SH-SY5Y (cell line): ENCODE measurements at regions not wholly inside any gene's neighbourhood (a gene's known extent, or its start where the extent isn't known, plus 50 kb on each side); places are given as distances from the start of the nearest gene placed in this dataset.

Experiments
- GATA2 ChIP-seq: IDR thresholded peaks from 2 replicates; pipeline ENCODE4 v1.6.1; 2011; ENCODE audit warnings: mild to moderate bottlenecking, low read depth, low read length
- GATA3 ChIP-seq: IDR thresholded peaks from 2 replicates; pipeline ENCODE4 v1.6.1; 2011; ENCODE audit warnings: low read depth, mild to moderate bottlenecking, low read length, moderate library complexity

DNA sequence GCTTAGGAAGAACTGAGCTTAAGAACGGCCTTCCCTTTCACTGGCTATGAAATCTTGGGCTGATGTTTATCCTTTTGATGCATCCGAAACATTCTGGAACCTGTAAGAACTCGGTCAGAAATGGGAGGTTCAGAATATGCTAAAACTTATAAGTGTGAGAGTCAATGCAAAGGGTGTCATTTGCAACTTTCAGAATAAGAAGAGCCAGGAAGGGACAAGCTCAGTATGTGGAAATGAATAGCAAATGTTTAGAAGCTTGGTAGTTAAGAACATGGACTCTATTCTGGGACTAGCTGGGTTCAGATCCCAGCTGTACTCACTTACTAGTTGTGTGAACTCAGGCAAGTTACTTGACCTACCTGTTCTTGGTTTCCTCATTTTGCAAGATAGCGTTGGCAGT lies 234.1 kb downstream of the OMA1 start:
- no peak for TF ChIP-seq GATA3
- TF ChIP-seq GATA2: no peak
